HEK293 (cell line): ENCODE measurements at regions not wholly inside any gene's neighbourhood (a gene's known extent, or its start where the extent isn't known, plus 50 kb on each side); places are given as distances from the start of the nearest gene placed in this dataset.

Experiments
- CTCF ChIA-PET: fragments of 350-600 bp; formaldehyde crosslinking; extraction: SDS; loops from one replicate; lab custom pipeline; 2021; ENCODE audit warnings: antibody characterized with exemption; lab: Yijun Ruan, JAX
- POLR2A ChIA-PET: fragments of 300-600 bp; formaldehyde crosslinking; extraction: SDS; loops from one replicate; lab custom pipeline; 2020; ENCODE audit warnings: antibody characterized with exemption, inconsistent platforms; lab: Yijun Ruan, JAX
- H3K27ac ChIP-seq: fragments of 200-500 bp; sonication (Bioruptor generic); 2 replicates; pipeline ENCODE4 v1.5.1; 2014; ENCODE audit warnings: low read depth, low read length, control low read depth, inconsistent platforms; ENCODE audit errors: extremely low read depth
- H3K36me3 ChIP-seq, 2 experiments: fragments of 200-500 bp in 1 of 2; sonication (Bioruptor generic) in 1 of 2; 1 replicate in 1 of 2; 2 replicates in 1 of 2; pipeline ENCODE4 v1.5.1; 2014 to 2017; ENCODE audit warnings: inconsistent platforms in 2 of 2, low read length in 2 of 2; ENCODE audit not compliant: control insufficient read depth in 2 of 2, insufficient read depth in 1 of 2
- H3K4me1 ChIP-seq: fragments of 200-500 bp; sonication (Bioruptor generic); 2 replicates; pipeline ENCODE4 v1.5.1; 2014; ENCODE audit warnings: mild to moderate bottlenecking, low read length, inconsistent platforms; ENCODE audit not compliant: control insufficient read depth, insufficient read depth
- H3K4me3 ChIP-seq: 2 replicates; pipeline ENCODE4 v1.5.1; 2011; ENCODE audit warnings: low read depth, mild to moderate bottlenecking, control low read depth, low read length, moderate library complexity
- H3K9me3 ChIP-seq: fragments of 200-500 bp; sonication (Bioruptor generic); 2 replicates; pipeline ENCODE4 v1.5.1; 2014; ENCODE audit warnings: low read depth, low read length, inconsistent platforms; ENCODE audit not compliant: control insufficient read depth, insufficient read depth
- CTCF ChIP-seq: fragments of 450-650 bp; formaldehyde crosslinking; IDR thresholded peaks from 2 replicates; pipeline ENCODE4 v1.5.1; 2016; ENCODE audit warnings: missing biosample characterization, missing genetic modification characterization
- FEZF1 ChIP-seq: fragments of 450-650 bp; formaldehyde crosslinking; IDR thresholded peaks from 2 replicates; pipeline ENCODE4 v1.5.1; 2016; ENCODE audit warnings: missing biosample characterization, missing genetic modification characterization
- GFI1B ChIP-seq: fragments of 450-650 bp; formaldehyde crosslinking; IDR thresholded peaks from 2 replicates; pipeline ENCODE4 v1.5.1; 2016; ENCODE audit warnings: missing biosample characterization, missing genetic modification characterization
- OVOL3 ChIP-seq: fragments of 450-650 bp; formaldehyde crosslinking; IDR thresholded peaks from 2 replicates; pipeline ENCODE4 v1.5.1; 2016; ENCODE audit warnings: missing biosample characterization, missing genetic modification characterization
- RBAK ChIP-seq: fragments of 450-650 bp; formaldehyde crosslinking; IDR thresholded peaks from 2 replicates; pipeline ENCODE4 v1.5.1; 2016; ENCODE audit warnings: missing biosample characterization, missing genetic modification characterization
- SP7 ChIP-seq: fragments of 450-650 bp; formaldehyde crosslinking; IDR thresholded peaks from 2 replicates; pipeline ENCODE4 v1.5.1; 2016; ENCODE audit warnings: missing biosample characterization, missing genetic modification characterization
- YY1 ChIP-seq: fragments of 450-650 bp; formaldehyde crosslinking; IDR thresholded peaks from 2 replicates; pipeline ENCODE4 v1.5.1; 2018; ENCODE audit warnings: missing biosample characterization, missing genetic modification characterization
- ZNF114 ChIP-seq: fragments of 450-650 bp; formaldehyde crosslinking; IDR thresholded peaks from 2 replicates; pipeline ENCODE4 v1.5.0; 2017; ENCODE audit warnings: missing biosample characterization, missing genetic modification characterization
- ZNF16 ChIP-seq: fragments of 450-650 bp; formaldehyde crosslinking; IDR thresholded peaks from 2 replicates; pipeline ENCODE4 v1.5.1; 2016; ENCODE audit warnings: low read depth, missing biosample characterization, missing genetic modification characterization
- ZNF174 ChIP-seq: fragments of 450-650 bp; formaldehyde crosslinking; IDR thresholded peaks from 2 replicates; pipeline ENCODE4 v1.5.0; 2017; ENCODE audit warnings: missing biosample characterization, mild to moderate bottlenecking, missing genetic modification characterization
- ZNF184 ChIP-seq: fragments of 450-650 bp; IDR thresholded peaks from 2 replicates; pipeline ENCODE4 v1.5.1; 2018; ENCODE audit warnings: missing biosample characterization, mild to moderate bottlenecking, missing genetic modification characterization
- ZNF24 ChIP-seq: fragments of 450-650 bp; formaldehyde crosslinking; IDR thresholded peaks from 2 replicates; pipeline ENCODE4 v1.5.1; 2016; ENCODE audit warnings: missing biosample characterization, missing genetic modification characterization
- ZNF248 ChIP-seq: fragments of 450-650 bp; formaldehyde crosslinking; IDR thresholded peaks from 2 replicates; pipeline ENCODE4 v1.5.1; 2017; ENCODE audit warnings: missing biosample characterization, missing genetic modification characterization
- ZNF311 ChIP-seq: fragments of 450-650 bp; formaldehyde crosslinking; IDR thresholded peaks from 2 replicates; pipeline ENCODE4 v1.5.1; 2017; ENCODE audit warnings: missing biosample characterization, missing genetic modification characterization, borderline replicate concordance
- ZNF324 ChIP-seq: fragments of 450-650 bp; formaldehyde crosslinking; IDR thresholded peaks from 2 replicates; pipeline ENCODE4 v1.5.1; 2016; ENCODE audit warnings: missing biosample characterization, missing genetic modification characterization
- ZNF433 ChIP-seq: fragments of 450-650 bp; formaldehyde crosslinking; IDR thresholded peaks from 2 replicates; pipeline ENCODE4 v1.5.1; 2016; ENCODE audit warnings: missing biosample characterization, missing genetic modification characterization, low read depth
- ZNF513 ChIP-seq: fragments of 450-650 bp; IDR thresholded peaks from 2 replicates; pipeline ENCODE4 v1.5.1; 2018; ENCODE audit warnings: missing biosample characterization, missing genetic modification characterization
- ZNF518A ChIP-seq: fragments of 450-650 bp; formaldehyde crosslinking; conservative IDR thresholded peaks from 2 replicates; pipeline ENCODE4 v1.5.1; 2016; ENCODE audit warnings: low read depth, missing biosample characterization, missing genetic modification characterization
- ZNF596 ChIP-seq: fragments of 450-650 bp; IDR thresholded peaks from 2 replicates; pipeline ENCODE4 v1.5.0; 2018; ENCODE audit warnings: missing biosample characterization, mild to moderate bottlenecking, missing genetic modification characterization, moderate library complexity
- ZNF639 ChIP-seq: fragments of 450-650 bp; formaldehyde crosslinking; IDR thresholded peaks from 2 replicates; pipeline ENCODE4 v1.5.1; 2016; ENCODE audit warnings: missing biosample characterization, missing genetic modification characterization
- ZNF654 ChIP-seq: fragments of 450-650 bp; formaldehyde crosslinking; IDR thresholded peaks from 2 replicates; pipeline ENCODE4 v1.5.1; 2016; ENCODE audit warnings: low read depth, missing biosample characterization, missing genetic modification characterization
- ZNF747 ChIP-seq: fragments of 450-650 bp; formaldehyde crosslinking; IDR thresholded peaks from 2 replicates; pipeline ENCODE4 v1.5.1; 2016; ENCODE audit warnings: missing biosample characterization, missing genetic modification characterization
- TF ChIP-seq, protein P1 (sequence below): fragments of 450-650 bp; formaldehyde crosslinking; IDR thresholded peaks from 2 replicates; pipeline ENCODE4 v1.5.1; 2016; ENCODE audit warnings: missing biosample characterization, missing genetic modification characterization
- TF ChIP-seq, protein P2 (sequence below): fragments of 450-650 bp; formaldehyde crosslinking; IDR thresholded peaks from 2 replicates; pipeline ENCODE4; 2016; ENCODE audit warnings: missing biosample characterization, missing genetic modification characterization

DNA sequence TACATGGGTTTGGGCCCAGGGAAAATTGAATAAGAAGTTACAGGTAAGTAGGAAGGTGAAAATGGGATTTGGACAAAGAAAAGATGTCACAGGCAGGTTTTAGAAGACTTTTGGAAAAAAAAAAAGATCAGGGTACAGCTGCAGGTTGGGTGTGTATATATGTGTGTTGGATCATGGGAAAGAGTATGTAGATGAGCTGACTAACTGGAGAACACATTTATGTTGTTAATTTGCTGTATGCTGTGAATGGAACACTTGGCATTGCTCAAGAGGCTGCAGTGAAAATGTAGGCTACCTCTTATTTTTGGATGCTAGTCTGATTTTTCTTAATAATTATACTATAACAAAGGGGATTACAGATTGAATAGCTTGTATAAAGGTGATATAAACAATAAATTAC is 577.7 kb upstream of the USP24 start:
- no peak overlapping the region for H3K4me3 ChIP-seq
- ChIA-PET POLR2A (no interaction called here), CTCF (no interaction called here)
- no peaks in the 10 kb centered on the region for H3K36me3 ChIP-seq
- H3K27ac ChIP-seq: no peak overlapping the region
- no peak for TF ChIP-seq ZNF174
- no peak for TF ChIP-seq ZNF16
- TF ChIP-seq, protein P1, sequence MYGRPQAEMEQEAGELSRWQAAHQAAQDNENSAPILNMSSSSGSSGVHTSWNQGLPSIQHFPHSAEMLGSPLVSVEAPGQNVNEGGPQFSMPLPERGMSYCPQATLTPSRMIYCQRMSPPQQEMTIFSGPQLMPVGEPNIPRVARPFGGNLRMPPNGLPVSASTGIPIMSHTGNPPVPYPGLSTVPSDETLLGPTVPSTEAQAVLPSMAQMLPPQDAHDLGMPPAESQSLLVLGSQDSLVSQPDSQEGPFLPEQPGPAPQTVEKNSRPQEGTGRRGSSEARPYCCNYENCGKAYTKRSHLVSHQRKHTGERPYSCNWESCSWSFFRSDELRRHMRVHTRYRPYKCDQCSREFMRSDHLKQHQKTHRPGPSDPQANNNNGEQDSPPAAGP (tag by site-specific recombination): no peak
- no peak for TF ChIP-seq ZNF518A (tag by site-specific recombination)
- TF ChIP-seq, protein P2, sequence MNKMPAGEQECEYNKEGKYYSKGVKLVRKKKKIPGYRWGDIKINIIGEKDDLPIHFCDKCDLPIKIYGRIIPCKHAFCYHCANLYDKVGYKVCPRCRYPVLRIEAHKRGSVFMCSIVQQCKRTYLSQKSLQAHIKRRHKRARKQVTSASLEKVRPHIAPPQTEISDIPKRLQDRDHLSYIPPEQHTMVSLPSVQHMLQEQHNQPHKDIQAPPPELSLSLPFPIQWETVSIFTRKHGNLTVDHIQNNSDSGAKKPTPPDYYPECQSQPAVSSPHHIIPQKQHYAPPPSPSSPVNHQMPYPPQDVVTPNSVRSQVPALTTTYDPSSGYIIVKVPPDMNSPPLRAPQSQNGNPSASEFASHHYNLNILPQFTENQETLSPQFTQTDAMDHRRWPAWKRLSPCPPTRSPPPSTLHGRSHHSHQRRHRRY (tag by site-specific recombination): no peak
- TF ChIP-seq FEZF1 (tag by site-specific recombination): no peak
- no peak for TF ChIP-seq ZNF324 (tag by site-specific recombination)
- no peaks in the 10 kb centered on the region for H3K9me3 ChIP-seq
- no peaks in the 10 kb centered on the region for H3K4me1 ChIP-seq

- no peaks in the 10 kb centered on the region for H3K9me3 ChIP-seq
- POLR2A ChIA-PET: no interaction called here
- CTCF ChIA-PET: no interaction called here
- H3K27ac ChIP-seq: no peak overlapping the region
- no peaks in the 10 kb centered on the region for H3K4me1 ChIP-seq
- no peaks in the 10 kb centered on the region for H3K36me3 ChIP-seq
- H3K4me3 ChIP-seq: no peak overlapping the region
- TF ChIP-seq ZNF311 (tag by site-specific recombination) (no peak), ZNF184 (no peak), OVOL3 (no peak), RBAK (no peak), ZNF114 (no peak), ZNF654 (tag by site-specific recombination) (no peak), SP7 (tag by site-specific recombination) (no peak), YY1 (tag by site-specific recombination) (no peak), ZNF513 (tag by site-specific recombination) (no peak), ZNF596 (no peak), ZNF639 (no peak), ZNF248 (tag by site-specific recombination) (no peak), GFI1B (no peak), CTCF (tag by site-specific recombination) (no peak), ZNF24 (tag by site-specific recombination) (no peak), ZNF433 (tag by site-specific recombination) (no peak), ZNF747 (tag by site-specific recombination) (no peak)
These were observed 574.3 kb upstream of the USP24 start for GRCh38 chr1:55789466-55789865.
